ENCODE measurements at regions not wholly inside any gene's neighbourhood (a gene's known extent, or its start where the extent isn't known, plus 50 kb on each side); places are given as distances from the start of the nearest gene placed in this dataset.
"Not testable (repeated sequence)": the region's sequence is repeated elsewhere in the genome, so short reads cannot be mapped to it uniquely, and the experiment has no call there.

- no peak for DNase-seq
These were observed 381.9 kb downstream of the THBS2 start for GRCh38 chr6:168871642-168872315.

- no peak for DNase-seq
These were observed 382.7 kb downstream of the THBS2 start for GRCh38 chr6:168870982-168871381.

GRCh38 chr6:168867247-168868102 is 386.2 kb downstream of the THBS2 start:
- DNase-seq = no peak

- DNase-seq = no peak
These were observed 387.1 kb downstream of the THBS2 start for GRCh38 chr6:168866534-168866933.

GRCh38 chr6:168865522-168865921 is 388.1 kb downstream of the THBS2 start:
- DNase-seq = no peak

GRCh38 chr6:168864541-168865460 is 388.8 kb downstream of the THBS2 start:
- no peak for DNase-seq

- no peak for DNase-seq
These were observed 390.2 kb downstream of the THBS2 start for GRCh38 chr6:168863467-168863866.

- no peak for DNase-seq
These were observed 391.2 kb downstream of the THBS2 start for GRCh38 chr6:168862346-168862980.

- DNase-seq = no peak
These were observed 392.7 kb downstream of the THBS2 start for GRCh38 chr6:168860987-168861386.

GRCh38 chr6:168860341-168860740 is 393.3 kb downstream of the THBS2 start:
- no peak for DNase-seq

GRCh38 chr6:168858926-168859325 is 394.7 kb downstream of the THBS2 start:
- DNase-seq = no peak

GRCh38 chr6:168856914-168857313 is 396.7 kb downstream of the THBS2 start:
- no peak for DNase-seq

GRCh38 chr6:168852376-168852884 is 401.2 kb downstream of the THBS2 start:
- no peak for DNase-seq

GRCh38 chr6:168851460-168852375 is 401.9 kb downstream of the THBS2 start:
- DNase-seq = peak in 1 of 2 donors; percentile 5

GRCh38 chr6:168850027-168850736 is 403.5 kb downstream of the THBS2 start:
- DNase-seq = peak in 1 of 2 donors; percentile 2

- no peak for DNase-seq
These were observed 404.2 kb downstream of the THBS2 start for GRCh38 chr6:168849459-168849858.

- no peak for DNase-seq
These were observed 404.8 kb downstream of the THBS2 start for GRCh38 chr6:168848797-168849196.

GRCh38 chr6:168844821-168845609 is 404.0 kb downstream of the SMOC2 start:
- DNase-seq = no peak

- DNase-seq = not testable (repeated sequence)
These were observed 401.7 kb downstream of the SMOC2 start for GRCh38 chr6:168842632-168843212.

Measured in CD4-positive, alpha-beta T cell treated with Interferon alpha-2 for 1 hour (primary cell).